Spinal cord (tissue), 9 donors: ENCODE measurements at regions not wholly inside any gene's neighbourhood (a gene's known extent, or its start where the extent isn't known, plus 50 kb on each side); places are given as distances from the start of the nearest gene placed in this dataset.
"Not testable (repeated sequence)": the region's sequence is repeated elsewhere in the genome, so short reads cannot be mapped to it uniquely, and the experiment has no call there.

Experiments used
- DNase-seq, 6 donors: peaks; one replicate each; pipeline versions ENCODE4 v3.0.0 to v3.0.0-alpha.2; 2013 to 2015; ENCODE audit warnings: low spot score in 6 of 6, low read depth in 4 of 6
- H3K27ac ChIP-seq: one replicate; pipeline ENCODE4 v1.5.1; 2013; ENCODE audit warnings: low read depth, low read length, control low read depth
- H3K27me3 ChIP-seq: one replicate; pipeline ENCODE4 v1.6.1; 2013; ENCODE audit warnings: low read length; ENCODE audit not compliant: control insufficient read depth, insufficient read depth
- H3K36me3 ChIP-seq: one replicate; pipeline ENCODE4 v1.6.1; 2013; ENCODE audit warnings: low read length; ENCODE audit not compliant: control insufficient read depth, insufficient read depth
- H3K4me1 ChIP-seq: one replicate; pipeline ENCODE4 v1.6.1; 2013; ENCODE audit warnings: low read length; ENCODE audit not compliant: control insufficient read depth, insufficient read depth
- H3K4me3 ChIP-seq: one replicate; pipeline ENCODE4 v1.5.1; 2013; ENCODE audit warnings: low read depth, low read length, control low read depth
- H3K9me3 ChIP-seq: one replicate; pipeline ENCODE4 v1.6.1; 2013; ENCODE audit warnings: low read length; ENCODE audit not compliant: control insufficient read depth, insufficient read depth
- WGBS: methylation state at CpG from one replicate; pipeline ENCODE4 v1.1.5; 2013; ENCODE audit warnings: missing lambda C conversion rate; ENCODE audit not compliant: insufficient coverage; 5-methylcytosine and 5-hydroxymethylcytosine counted together
- donor health status: healthy.

DNA sequence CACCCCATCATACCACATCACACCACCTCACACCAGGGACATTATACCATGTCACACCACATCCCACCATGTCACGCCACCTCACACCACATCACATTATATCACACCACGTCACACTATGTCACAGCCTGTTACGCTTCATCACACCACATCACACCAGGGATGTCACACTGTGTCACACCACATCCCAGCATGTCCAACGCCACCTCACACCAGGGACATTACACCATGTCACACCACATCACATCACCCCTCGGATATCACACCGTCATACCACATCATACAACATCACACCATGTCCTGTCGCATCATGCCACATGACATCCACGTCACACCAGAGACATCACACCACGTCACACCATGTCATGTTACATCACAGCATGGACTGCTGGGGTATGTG is 235.5 kb downstream of the TMEM121 start:
- H3K4me3 ChIP-seq: no peak overlapping the region
- H3K27ac ChIP-seq: no peak overlapping the region
- no peaks in the 10 kb centered on the region for H3K9me3 ChIP-seq
- no peaks in the 10 kb centered on the region for H3K4me1 ChIP-seq
- no peak for DNase-seq
- H3K36me3 ChIP-seq: no peaks in the 10 kb centered on the region
- no peaks in the 10 kb centered on the region for H3K27me3 ChIP-seq
- WGBS: 79% methylated on average over 5 of the region's 9 CpGs

DNA sequence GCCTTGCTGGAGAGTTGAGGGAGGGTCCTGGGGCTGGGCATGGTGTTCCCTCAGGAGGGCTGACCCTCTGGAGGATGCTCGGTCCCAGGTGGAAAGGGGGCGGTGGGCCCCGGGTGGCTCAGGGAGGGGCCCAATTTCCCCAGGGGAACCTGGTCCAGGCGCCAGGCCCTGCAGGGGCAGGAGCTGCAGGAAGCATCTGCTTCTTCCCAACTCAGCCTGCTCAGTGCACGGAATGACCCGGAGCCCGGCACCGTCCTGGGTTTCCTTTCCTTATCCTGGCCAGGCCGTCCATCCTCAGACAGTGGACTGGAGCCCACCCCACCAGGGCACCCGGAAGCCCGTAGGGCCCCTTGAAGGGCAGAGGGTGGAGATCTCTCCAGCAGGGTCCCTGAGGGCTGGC is 235.9 kb downstream of the TMEM121 start:
- not testable (repeated sequence) for H3K27me3 ChIP-seq, DNase-seq, H3K27ac ChIP-seq, H3K4me1 ChIP-seq, H3K4me3 ChIP-seq, H3K9me3 ChIP-seq, H3K36me3 ChIP-seq
- no CpG with 5 or more reads among the region's 11 CpGs for WGBS

DNA sequence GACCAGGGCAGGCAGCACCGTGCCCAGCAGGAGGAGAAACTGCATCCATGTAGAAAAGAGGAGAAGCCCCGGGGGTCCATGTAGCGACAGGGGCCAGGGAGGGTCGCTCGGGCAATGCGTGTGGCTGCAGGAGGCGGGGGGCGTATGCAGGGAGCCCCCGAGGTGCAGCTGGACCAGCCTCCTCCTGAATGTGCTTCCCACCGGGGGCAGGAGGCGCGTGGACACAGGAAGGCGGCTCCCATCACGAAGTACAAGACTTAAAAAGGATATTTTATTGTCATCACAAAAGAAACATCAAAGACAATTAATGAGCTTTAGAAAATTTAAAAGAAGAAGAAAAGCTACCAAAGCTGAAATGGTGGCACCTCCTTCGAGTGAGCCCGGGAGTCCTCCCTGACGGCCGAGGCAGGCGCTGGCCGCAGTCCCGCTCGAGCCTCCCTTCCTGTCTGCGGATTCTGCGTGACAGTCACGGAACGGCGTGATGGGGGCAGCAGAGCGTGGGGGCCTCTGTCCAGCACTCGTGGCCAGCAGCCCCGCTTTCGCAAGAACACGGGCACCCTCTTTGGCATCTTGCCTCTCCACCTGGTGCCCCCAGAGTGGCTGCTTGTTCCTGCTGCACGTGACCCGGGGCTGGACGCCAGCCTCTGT is 238.0 kb downstream of the TMEM121 start:
- H3K36me3 ChIP-seq, H3K9me3 ChIP-seq, DNase-seq, H3K27ac ChIP-seq, H3K4me3 ChIP-seq, H3K27me3 ChIP-seq, H3K4me1 ChIP-seq: not testable (repeated sequence)
- 53% methylated on average over 5 of the region's 35 CpGs for WGBS

DNA sequence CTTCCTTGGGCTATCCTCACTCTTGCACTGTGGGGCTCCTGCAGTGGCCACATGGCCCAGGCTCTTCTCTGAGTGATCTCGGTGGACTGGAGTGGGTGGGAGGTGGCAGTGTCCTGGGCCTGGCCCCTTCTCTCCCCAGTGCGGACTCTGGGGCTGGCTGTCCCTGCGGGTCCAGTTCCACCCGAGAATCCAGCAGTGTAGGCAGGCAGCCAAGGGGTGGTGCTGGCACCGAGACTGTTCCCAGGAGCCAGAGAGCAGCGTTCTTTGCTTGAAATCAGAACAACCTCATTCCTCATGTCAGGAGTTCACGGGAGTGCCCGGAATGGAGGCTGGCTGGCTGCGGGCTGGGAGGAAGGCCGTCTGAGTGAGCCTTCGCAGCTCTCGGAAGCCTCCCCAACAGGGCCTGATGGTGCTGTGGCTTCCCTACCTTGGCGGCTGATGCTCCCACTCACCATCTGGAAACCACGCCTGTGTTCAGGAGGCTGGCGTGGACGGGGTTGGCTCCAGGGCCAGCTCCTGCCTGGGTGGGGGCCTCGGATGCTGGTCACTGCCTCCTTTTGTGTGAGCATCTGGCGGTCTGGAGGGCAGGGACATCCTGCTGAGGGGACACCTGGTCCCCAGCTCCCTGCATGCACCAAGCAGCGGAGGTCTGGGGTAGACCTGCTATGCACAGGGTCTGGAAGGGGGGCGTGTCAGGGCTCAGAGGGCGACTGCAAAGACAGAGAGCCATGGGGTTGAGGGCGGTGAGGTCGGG is 238.9 kb downstream of the TMEM121 start:
- not testable (repeated sequence) for H3K4me3 ChIP-seq, H3K27ac ChIP-seq, H3K36me3 ChIP-seq, H3K27me3 ChIP-seq, H3K9me3 ChIP-seq, H3K4me1 ChIP-seq, DNase-seq
- 83% methylated on average over 10 of the region's 23 CpGs for WGBS

DNA sequence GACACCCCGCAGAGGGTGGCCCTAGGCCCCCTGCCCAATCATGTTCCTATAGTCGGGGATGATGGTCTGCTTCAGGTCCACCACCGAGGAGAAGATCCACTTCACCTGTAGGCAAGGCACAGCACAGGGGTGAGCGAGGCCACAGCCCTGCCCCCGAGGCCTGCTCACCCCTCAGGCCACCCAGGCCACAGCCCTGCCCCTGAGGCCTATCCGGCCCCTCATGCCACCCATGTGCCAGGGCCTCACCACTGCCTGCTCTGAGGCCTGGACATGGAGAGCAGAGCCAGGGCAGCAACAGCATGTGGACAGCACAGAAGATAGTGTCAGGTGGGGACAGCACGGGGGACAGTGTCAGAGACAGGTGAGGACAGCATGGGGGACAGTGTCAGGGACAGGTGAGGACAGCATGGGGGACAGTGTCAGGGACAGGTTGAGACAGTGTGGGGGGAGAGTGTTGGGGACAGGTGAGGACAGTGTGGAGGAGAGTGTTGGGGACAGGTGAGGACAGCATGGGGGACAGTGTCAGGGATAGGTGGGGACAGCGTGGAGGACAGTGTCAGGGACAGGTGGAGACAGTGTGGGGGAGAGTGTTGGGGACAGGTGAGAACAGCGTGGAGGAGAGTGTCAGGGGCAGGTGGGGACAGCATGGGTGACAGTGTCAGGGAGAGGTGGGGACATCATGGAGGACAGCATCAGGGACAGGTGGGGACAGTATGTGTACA is 239.7 kb downstream of the TMEM121 start:
- Histone ChIP-seq H3K4me1 (no peaks in the 10 kb centered on the region), H3K9me3 (no peaks in the 10 kb centered on the region), H3K4me3 (no peak overlapping the region), H3K36me3 (no peaks in the 10 kb centered on the region), H3K27ac (no peak overlapping the region), H3K27me3 (no peaks in the 10 kb centered on the region)
- DNase-seq: no peak
- 86% methylated on average over 9 of the region's 9 CpGs for WGBS

DNA sequence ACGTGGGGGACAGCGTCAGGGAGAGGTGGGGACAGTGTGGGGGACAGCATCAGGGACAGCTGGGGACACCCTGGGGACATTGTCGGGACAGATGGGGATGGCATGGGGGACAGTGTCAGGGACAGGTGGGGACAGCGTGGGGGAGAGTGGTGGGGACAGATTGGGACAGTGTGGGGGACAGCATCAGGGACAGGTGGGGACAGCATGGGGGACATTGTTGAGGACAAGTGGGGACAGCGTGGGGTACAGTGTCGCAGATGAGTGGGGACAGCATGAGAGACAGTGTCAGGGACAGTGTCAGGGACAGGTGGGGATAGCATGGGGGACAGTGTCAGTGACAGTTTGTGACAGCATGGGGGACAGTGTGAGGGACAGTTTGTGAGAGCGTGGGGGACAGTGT is 240.9 kb downstream of the TMEM121 start:
- no peaks in the 10 kb centered on the region for H3K36me3 ChIP-seq
- H3K27ac ChIP-seq: no peak overlapping the region
- WGBS: 78% methylated on average over 7 of the region's 7 CpGs
- H3K4me3 ChIP-seq: no peak overlapping the region
- H3K9me3 ChIP-seq: no peaks in the 10 kb centered on the region
- H3K4me1 ChIP-seq: no peaks in the 10 kb centered on the region
- DNase-seq: no peak
- H3K27me3 ChIP-seq: no peaks in the 10 kb centered on the region

DNA sequence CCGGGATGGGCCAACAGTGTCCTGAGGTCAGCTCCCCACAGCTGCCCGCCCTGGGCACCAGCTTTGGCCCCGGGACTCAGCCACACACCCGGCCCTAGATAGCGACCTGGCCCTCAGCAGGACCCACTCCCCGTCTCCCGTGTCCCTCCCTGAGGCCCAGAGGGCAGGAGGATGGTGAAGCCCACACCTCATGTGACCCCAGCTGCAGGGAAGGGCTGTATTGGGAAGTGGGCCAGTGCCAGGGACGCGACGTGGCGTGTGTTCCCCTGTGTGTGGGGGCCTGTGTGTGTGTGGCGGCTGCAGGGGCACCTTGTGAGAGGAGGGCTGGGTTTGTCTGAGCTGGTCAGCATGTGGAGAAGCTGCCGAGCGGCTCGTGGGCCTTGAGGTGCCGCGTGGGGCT is 241.7 kb downstream of the TMEM121 start:
- not testable (repeated sequence) for H3K4me1 ChIP-seq, H3K9me3 ChIP-seq, DNase-seq, H3K36me3 ChIP-seq, H3K27ac ChIP-seq, H3K27me3 ChIP-seq, H3K4me3 ChIP-seq
- WGBS: 100% methylated on average over 2 of the region's 17 CpGs

DNA sequence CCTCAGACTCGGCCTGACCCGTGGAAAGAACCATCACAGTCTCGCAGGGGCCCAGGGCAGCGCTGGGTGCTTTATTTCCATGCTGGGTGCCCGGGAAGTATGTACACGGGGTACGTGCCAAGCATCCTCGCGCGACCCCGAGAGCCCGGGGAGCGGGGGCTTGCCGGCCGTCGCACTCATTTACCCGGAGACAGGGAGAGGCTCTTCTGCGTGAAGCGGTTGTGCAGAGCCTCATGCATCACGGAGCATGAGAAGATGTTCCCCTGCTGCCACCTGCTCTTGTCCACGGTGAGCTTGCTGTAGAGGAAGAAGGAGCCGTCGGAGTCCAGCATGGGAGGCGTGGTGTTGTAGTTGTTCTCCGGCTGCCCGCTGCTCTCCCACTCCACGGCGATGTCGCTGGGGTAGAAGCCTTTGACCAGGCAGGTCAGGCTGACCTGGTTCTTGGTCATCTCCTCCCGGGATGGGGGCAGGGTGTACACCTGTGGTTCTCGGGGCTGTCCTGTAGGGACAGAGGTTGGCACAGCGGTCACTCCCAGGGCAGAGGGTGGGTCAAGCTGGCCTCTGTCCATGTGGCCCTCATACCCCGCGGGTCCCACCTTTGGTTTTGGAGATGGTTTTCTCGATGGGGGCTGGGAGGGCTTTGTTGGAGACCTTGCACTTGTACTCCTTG is 242.8 kb downstream of the TMEM121 start:
- not testable (repeated sequence) for H3K9me3 ChIP-seq, H3K4me1 ChIP-seq, H3K4me3 ChIP-seq, DNase-seq, H3K27me3 ChIP-seq, H3K27ac ChIP-seq, H3K36me3 ChIP-seq
- 81% methylated on average over 12 of the region's 35 CpGs for WGBS

DNA sequence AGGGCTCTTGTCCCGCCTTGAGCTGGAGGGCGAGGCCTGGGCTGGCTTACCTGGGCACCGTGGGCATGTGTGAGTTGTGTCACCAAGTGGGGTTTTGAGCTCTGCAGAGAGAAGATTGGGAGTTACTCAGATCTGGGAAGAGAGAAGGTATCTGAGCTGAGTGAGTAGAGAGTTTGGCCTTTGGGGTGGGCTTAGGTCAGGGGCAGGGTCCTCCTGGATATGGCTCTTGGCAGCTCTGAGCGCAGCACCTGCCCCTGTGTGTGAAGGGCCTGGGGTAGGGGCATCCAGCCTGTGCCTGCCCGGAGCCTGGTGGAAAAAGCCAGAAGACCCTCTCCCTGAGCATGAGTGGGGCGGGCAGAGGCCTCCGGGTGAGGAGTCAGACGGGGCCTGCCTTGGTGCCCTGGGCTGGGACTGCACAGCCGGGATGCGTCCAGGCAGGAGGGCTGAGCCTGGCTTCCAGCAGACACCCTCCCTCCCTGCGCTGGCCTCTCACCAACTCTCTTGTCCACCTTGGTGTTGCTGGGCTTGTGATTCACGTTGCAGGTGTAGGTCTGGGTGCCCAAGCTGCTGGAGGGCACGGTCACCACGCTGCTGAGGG is 244.3 kb downstream of the TMEM121 start:
- not testable (repeated sequence) for H3K9me3 ChIP-seq, H3K36me3 ChIP-seq, H3K27me3 ChIP-seq, DNase-seq, H3K4me1 ChIP-seq, H3K4me3 ChIP-seq, H3K27ac ChIP-seq
- 73% methylated on average over 7 of the region's 14 CpGs for WGBS
